ENCODE measurements at regions not wholly inside any gene's neighbourhood (a gene's known extent, or its start where the extent isn't known, plus 50 kb on each side); places are given as distances from the start of the nearest gene placed in this dataset.

- no peaks in the 10 kb centered on the region for H3K9me3 Mint-ChIP-seq (ENCODE audit: unreplicated experiment)
- TF ChIP-seq, protein P1, sequence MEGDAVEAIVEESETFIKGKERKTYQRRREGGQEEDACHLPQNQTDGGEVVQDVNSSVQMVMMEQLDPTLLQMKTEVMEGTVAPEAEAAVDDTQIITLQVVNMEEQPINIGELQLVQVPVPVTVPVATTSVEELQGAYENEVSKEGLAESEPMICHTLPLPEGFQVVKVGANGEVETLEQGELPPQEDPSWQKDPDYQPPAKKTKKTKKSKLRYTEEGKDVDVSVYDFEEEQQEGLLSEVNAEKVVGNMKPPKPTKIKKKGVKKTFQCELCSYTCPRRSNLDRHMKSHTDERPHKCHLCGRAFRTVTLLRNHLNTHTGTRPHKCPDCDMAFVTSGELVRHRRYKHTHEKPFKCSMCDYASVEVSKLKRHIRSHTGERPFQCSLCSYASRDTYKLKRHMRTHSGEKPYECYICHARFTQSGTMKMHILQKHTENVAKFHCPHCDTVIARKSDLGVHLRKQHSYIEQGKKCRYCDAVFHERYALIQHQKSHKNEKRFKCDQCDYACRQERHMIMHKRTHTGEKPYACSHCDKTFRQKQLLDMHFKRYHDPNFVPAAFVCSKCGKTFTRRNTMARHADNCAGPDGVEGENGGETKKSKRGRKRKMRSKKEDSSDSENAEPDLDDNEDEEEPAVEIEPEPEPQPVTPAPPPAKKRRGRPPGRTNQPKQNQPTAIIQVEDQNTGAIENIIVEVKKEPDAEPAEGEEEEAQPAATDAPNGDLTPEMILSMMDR (IDR thresholded peaks at IDR 0.05; ENCODE audit: unreplicated experiment), result no peak
- DNase-seq (ENCODE audit: low spot score), result no peak
- no peak overlapping the region for H3K27ac Mint-ChIP-seq (ENCODE audit: unreplicated experiment)
- H3K4me3 Mint-ChIP-seq (ENCODE audit: unreplicated experiment), result no peak overlapping the region
- no peaks in the 10 kb centered on the region for H3K4me1 Mint-ChIP-seq (ENCODE audit: unreplicated experiment)
- no peaks in the 10 kb centered on the region for H3K36me3 Mint-ChIP-seq (ENCODE audit: low read depth, unreplicated experiment)
- H3K27me3 Mint-ChIP-seq (ENCODE audit: unreplicated experiment), result no peaks in the 10 kb centered on the region
Observed at GRCh38 chr11:81995889-81996288, 737.8 kb downstream of the FAM181B start.

DNA sequence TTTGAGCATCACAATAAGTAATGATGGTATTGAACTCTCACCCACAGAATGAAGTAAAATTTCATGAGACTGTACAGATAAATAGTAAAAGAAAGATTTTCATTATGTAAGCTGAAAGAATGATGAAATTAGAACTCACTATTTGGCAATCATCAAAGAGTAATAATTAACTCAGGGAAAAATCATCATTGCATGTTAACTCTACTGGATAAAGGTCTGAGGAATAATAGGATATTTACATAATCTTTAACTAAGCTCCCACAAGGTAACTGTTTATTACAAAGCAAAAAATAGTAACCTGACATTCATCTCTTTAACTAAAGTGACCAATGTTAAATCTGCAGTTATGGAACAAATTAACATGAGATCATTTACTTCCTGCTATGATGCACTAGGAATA is 739.9 kb downstream of the FAM181B start:
- Mint-ChIP-seq H3K9me3 (ENCODE audit: unreplicated experiment) (peaks cover 5% of the 10 kb centered on the region), H3K4me1 (ENCODE audit: unreplicated experiment) (no peaks in the 10 kb centered on the region), H3K36me3 (ENCODE audit: low read depth, unreplicated experiment) (no peaks in the 10 kb centered on the region), H3K27me3 (ENCODE audit: unreplicated experiment) (peaks cover 2% of the 10 kb centered on the region), H3K27ac (ENCODE audit: unreplicated experiment) (no peak overlapping the region), H3K4me3 (ENCODE audit: unreplicated experiment) (no peak overlapping the region)
- TF ChIP-seq, protein P1 (IDR thresholded peaks at IDR 0.05; ENCODE audit: unreplicated experiment), result no peak
- no peak for DNase-seq (ENCODE audit: low spot score)

DNA sequence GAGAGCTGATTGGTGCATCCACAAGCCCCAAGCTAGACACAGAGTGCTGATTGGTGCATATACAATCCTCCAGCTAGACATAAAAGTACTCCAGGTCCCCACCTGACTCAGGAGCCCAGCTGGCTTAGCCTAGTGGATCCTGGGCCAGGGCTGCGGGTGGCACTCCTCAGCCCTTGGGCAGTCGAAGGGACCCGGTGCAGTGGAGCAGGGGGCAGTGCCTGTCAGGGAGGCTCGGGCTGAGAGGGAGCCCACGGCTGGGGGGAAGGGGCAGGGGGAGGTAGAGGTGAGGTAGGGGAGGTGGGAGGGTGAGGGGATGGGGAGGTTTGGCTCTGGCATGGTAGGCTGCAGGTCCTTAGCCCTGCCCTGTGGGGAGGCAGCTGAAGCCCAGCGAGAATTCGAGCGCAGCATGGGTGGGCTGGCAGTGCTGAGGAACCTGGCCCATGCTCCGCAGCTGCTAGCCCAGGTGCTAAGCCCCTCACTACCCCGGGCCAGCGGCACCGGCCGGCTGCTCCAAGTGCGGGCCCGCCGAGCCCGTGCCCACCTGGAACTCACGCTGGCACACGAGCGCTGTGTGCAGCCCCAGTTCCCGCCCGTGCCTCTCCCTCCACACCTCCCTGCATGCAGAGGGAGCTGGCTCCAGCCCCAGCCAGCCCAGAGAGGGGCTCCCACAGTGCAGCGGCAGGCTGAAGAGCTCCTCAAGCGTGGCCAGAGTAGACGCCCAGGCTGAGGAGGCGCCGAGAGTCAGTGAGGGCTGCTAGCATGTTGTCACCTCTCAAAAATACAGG is 742.8 kb downstream of the FAM181B start:
- no peak for DNase-seq (ENCODE audit: low spot score)
- Mint-ChIP-seq H3K36me3 (ENCODE audit: low read depth, unreplicated experiment) (no peaks in the 10 kb centered on the region), H3K9me3 (ENCODE audit: unreplicated experiment) (peaks cover 10% of the 10 kb centered on the region), H3K4me1 (ENCODE audit: unreplicated experiment) (no peaks in the 10 kb centered on the region), H3K27me3 (ENCODE audit: unreplicated experiment) (peaks cover 2% of the 10 kb centered on the region), H3K27ac (ENCODE audit: unreplicated experiment) (no peak overlapping the region), H3K4me3 (ENCODE audit: unreplicated experiment) (no peak overlapping the region)
- TF ChIP-seq, protein P1 (IDR thresholded peaks at IDR 0.05; ENCODE audit: unreplicated experiment), result no peak

GRCh38 chr11:81989093-81989492 is 744.6 kb downstream of the FAM181B start:
- peaks cover 10% of the 10 kb centered on the region for H3K9me3 Mint-ChIP-seq (ENCODE audit: unreplicated experiment)
- TF ChIP-seq, protein P1 (IDR thresholded peaks at IDR 0.05; ENCODE audit: unreplicated experiment), result no peak
- peaks cover 2% of the 10 kb centered on the region for H3K27me3 Mint-ChIP-seq (ENCODE audit: unreplicated experiment)
- no peaks in the 10 kb centered on the region for H3K4me1 Mint-ChIP-seq (ENCODE audit: unreplicated experiment)
- no peaks in the 10 kb centered on the region for H3K36me3 Mint-ChIP-seq (ENCODE audit: low read depth, unreplicated experiment)
- H3K4me3 Mint-ChIP-seq (ENCODE audit: unreplicated experiment), result no peak overlapping the region
- no peak overlapping the region for H3K27ac Mint-ChIP-seq (ENCODE audit: unreplicated experiment)
- DNase-seq (ENCODE audit: low spot score), result no peak

GRCh38 chr11:81987829-81988472 is 745.7 kb downstream of the FAM181B start:
- Mint-ChIP-seq H3K4me3 (ENCODE audit: unreplicated experiment) (no peak overlapping the region), H3K36me3 (ENCODE audit: low read depth, unreplicated experiment) (no peaks in the 10 kb centered on the region), H3K27me3 (ENCODE audit: unreplicated experiment) (peaks cover 2% of the 10 kb centered on the region), H3K9me3 (ENCODE audit: unreplicated experiment) (peaks cover 10% of the 10 kb centered on the region), H3K27ac (ENCODE audit: unreplicated experiment) (peak overlapping the region; percentile 36), H3K4me1 (ENCODE audit: unreplicated experiment) (no peaks in the 10 kb centered on the region)
- no peak for DNase-seq (ENCODE audit: low spot score)
- TF ChIP-seq, protein P1 (IDR thresholded peaks at IDR 0.05; ENCODE audit: unreplicated experiment), result no peak
